ENCODE measurements at regions not wholly inside any gene's neighbourhood (a gene's known extent, or its start where the extent isn't known, plus 50 kb on each side); places are given as distances from the start of the nearest gene placed in this dataset.
A peak's percentile ranks its signal among the peaks of the same experiment; 100 is the strongest.

- H3K4me1 ChIP-seq: no peaks in the 10 kb centered on the region
- intact Hi-C loops (cut with DNase I): no loop called here
Observed at GRCh38 chr10:28774051-28774995, 97.0 kb downstream of the BAMBI start.

GRCh38 chr10:28775773-28776172 lies 98.5 kb downstream of the BAMBI start:
- Histone ChIP-seq H3K36me3 (no peaks in the 10 kb centered on the region), H3K27me3 (no peaks in the 10 kb centered on the region), H3K27ac (no peak overlapping the region), H3K4me1 (no peaks in the 10 kb centered on the region), H3K9me3 (no peaks in the 10 kb centered on the region), H3K4me3 (no peak overlapping the region)
- intact Hi-C loops (cut with DNase I): no loop called here
- TF ChIP-seq POLR2A (IDR thresholded peaks at IDR 0.05) (no peak), CTCF (IDR thresholded peaks at IDR 0.05) (no peak), POLR2AphosphoS5 (IDR thresholded peaks at IDR 0.05; ENCODE audit: insufficient read depth in 1 of 2, low read depth in 1 of 2) (no peak)
- DNase-seq (ENCODE audit: extremely low spot score in 2 of 2): peak in 1 of 2 donors; percentile 16

More at GRCh38 chr10:28774051-28774995, 97.0 kb downstream of the BAMBI start:
- peak; percentile 7 to 25 for DNase-seq (ENCODE audit: extremely low spot score in 2 of 2)
- H3K27me3 ChIP-seq: no peaks in the 10 kb centered on the region
- H3K9me3 ChIP-seq: no peaks in the 10 kb centered on the region
- TF ChIP-seq POLR2AphosphoS5 (IDR thresholded peaks at IDR 0.05; ENCODE audit: insufficient read depth in 1 of 2, low read depth in 1 of 2) (no peak), POLR2A (IDR thresholded peaks at IDR 0.05) (no peak), CTCF (IDR thresholded peaks at IDR 0.05) (no peak)
- no peaks in the 10 kb centered on the region for H3K36me3 ChIP-seq
- no peak overlapping the region for H3K4me3 ChIP-seq
- no peak overlapping the region for H3K27ac ChIP-seq

- H3K4me3 ChIP-seq: no peak overlapping the region
Observed at GRCh38 chr10:28776519-28776918, 99.2 kb downstream of the BAMBI start.

GRCh38 chr10:28777911-28778310 lies 100.6 kb downstream of the BAMBI start:
- no peaks in the 10 kb centered on the region for H3K9me3 ChIP-seq
- H3K27ac ChIP-seq: no peak overlapping the region
- intact Hi-C loops (cut with DNase I): no loop called here
- no peaks in the 10 kb centered on the region for H3K27me3 ChIP-seq
- TF ChIP-seq CTCF (IDR thresholded peaks at IDR 0.05) (no peak), POLR2AphosphoS5 (IDR thresholded peaks at IDR 0.05; ENCODE audit: insufficient read depth in 1 of 2, low read depth in 1 of 2) (no peak), POLR2A (IDR thresholded peaks at IDR 0.05) (no peak)
- H3K36me3 ChIP-seq: no peaks in the 10 kb centered on the region
- DNase-seq (ENCODE audit: extremely low spot score in 2 of 2): no peak
- no peaks in the 10 kb centered on the region for H3K4me1 ChIP-seq
- H3K4me3 ChIP-seq: no peak overlapping the region

More at GRCh38 chr10:28776519-28776918, 99.2 kb downstream of the BAMBI start:
- intact Hi-C loops (cut with DNase I): no loop called here
- Histone ChIP-seq H3K36me3 (no peaks in the 10 kb centered on the region), H3K9me3 (no peaks in the 10 kb centered on the region), H3K27ac (no peak overlapping the region), H3K4me1 (no peaks in the 10 kb centered on the region), H3K27me3 (no peaks in the 10 kb centered on the region)
- TF ChIP-seq POLR2AphosphoS5 (IDR thresholded peaks at IDR 0.05; ENCODE audit: insufficient read depth in 1 of 2, low read depth in 1 of 2) (no peak), POLR2A (IDR thresholded peaks at IDR 0.05) (no peak), CTCF (IDR thresholded peaks at IDR 0.05) (no peak)
- peak in 1 of 2 donors; percentile 77 for DNase-seq (ENCODE audit: extremely low spot score in 2 of 2)

GRCh38 chr10:28778524-28778923 lies 101.2 kb downstream of the BAMBI start:
- H3K27me3 ChIP-seq: no peaks in the 10 kb centered on the region
- H3K4me1 ChIP-seq: no peaks in the 10 kb centered on the region
- DNase-seq (ENCODE audit: extremely low spot score in 2 of 2): no peak
- no peak overlapping the region for H3K27ac ChIP-seq
- intact Hi-C loops (cut with DNase I): no loop called here
- H3K9me3 ChIP-seq: no peaks in the 10 kb centered on the region
- no peak for TF ChIP-seq POLR2A (IDR thresholded peaks at IDR 0.05)
- H3K4me3 ChIP-seq: no peak overlapping the region
- no peaks in the 10 kb centered on the region for H3K36me3 ChIP-seq
